ENCODE measurements at regions not wholly inside any gene's neighbourhood (a gene's known extent, or its start where the extent isn't known, plus 50 kb on each side); places are given as distances from the start of the nearest gene placed in this dataset.
"Not testable (repeated sequence)": the region's sequence is repeated elsewhere in the genome, so short reads cannot be mapped to it uniquely, and the experiment has no call there.

GRCh38 chr5:90221951-90222350 is 187.6 kb downstream of the CETN3 start:
- H3K27me3 ChIP-seq (ENCODE audit: control insufficient read depth, insufficient read depth, low read length), result no peaks in the 10 kb centered on the region
- no CpG with 5 or more reads among the region's 2 CpGs for WGBS (ENCODE audit: insufficient coverage)
- no peaks in the 10 kb centered on the region for H3K9me3 ChIP-seq (ENCODE audit: control insufficient read depth, insufficient read depth, low read length)
- DNase-seq (ENCODE audit: low read depth in 4 of 6, low spot score in 6 of 6), result no peak
- H3K4me3 ChIP-seq (ENCODE audit: low read depth, low read length), result no peak overlapping the region
- no peaks in the 10 kb centered on the region for H3K36me3 ChIP-seq (ENCODE audit: control insufficient read depth, insufficient read depth, low read length)
- H3K4me1 ChIP-seq (ENCODE audit: control insufficient read depth, insufficient read depth, low read length), result no peaks in the 10 kb centered on the region
- H3K27ac ChIP-seq (ENCODE audit: low read depth, low read length), result no peak overlapping the region

GRCh38 chr5:90220554-90220953 is 189.0 kb downstream of the CETN3 start:
- Histone ChIP-seq H3K27me3 (ENCODE audit: control insufficient read depth, insufficient read depth, low read length) (no peaks in the 10 kb centered on the region), H3K36me3 (ENCODE audit: control insufficient read depth, insufficient read depth, low read length) (no peaks in the 10 kb centered on the region), H3K4me3 (ENCODE audit: low read depth, low read length) (no peak overlapping the region), H3K4me1 (ENCODE audit: control insufficient read depth, insufficient read depth, low read length) (no peaks in the 10 kb centered on the region), H3K27ac (ENCODE audit: low read depth, low read length) (no peak overlapping the region), H3K9me3 (ENCODE audit: control insufficient read depth, insufficient read depth, low read length) (no peaks in the 10 kb centered on the region)
- no peak for DNase-seq (ENCODE audit: low read depth in 4 of 6, low spot score in 6 of 6)
- WGBS (ENCODE audit: insufficient coverage), result no CpG with 5 or more reads among the region's 3 CpGs

GRCh38 chr5:90214991-90215390 is 194.6 kb downstream of the CETN3 start:
- Histone ChIP-seq H3K9me3 (ENCODE audit: control insufficient read depth, insufficient read depth, low read length) (no peaks in the 10 kb centered on the region), H3K4me3 (ENCODE audit: low read depth, low read length) (no peak overlapping the region), H3K4me1 (ENCODE audit: control insufficient read depth, insufficient read depth, low read length) (no peaks in the 10 kb centered on the region), H3K27ac (ENCODE audit: low read depth, low read length) (no peak overlapping the region), H3K36me3 (ENCODE audit: control insufficient read depth, insufficient read depth, low read length) (no peaks in the 10 kb centered on the region), H3K27me3 (ENCODE audit: control insufficient read depth, insufficient read depth, low read length) (no peaks in the 10 kb centered on the region)
- no peak for DNase-seq (ENCODE audit: low read depth in 4 of 6, low spot score in 6 of 6)

GRCh38 chr5:90208323-90208722 is 201.2 kb downstream of the CETN3 start:
- not testable (repeated sequence) for H3K9me3 ChIP-seq (ENCODE audit: control insufficient read depth, insufficient read depth, low read length); H3K27ac ChIP-seq (ENCODE audit: low read depth, low read length); H3K4me1 ChIP-seq (ENCODE audit: control insufficient read depth, insufficient read depth, low read length); DNase-seq (ENCODE audit: low read depth in 4 of 6, low spot score in 6 of 6); H3K36me3 ChIP-seq (ENCODE audit: control insufficient read depth, insufficient read depth, low read length); H3K4me3 ChIP-seq (ENCODE audit: low read depth, low read length); H3K27me3 ChIP-seq (ENCODE audit: control insufficient read depth, insufficient read depth, low read length)
- 95% methylated on average over 19 of the region's 25 CpGs for WGBS (ENCODE audit: insufficient coverage)

- Histone ChIP-seq H3K9me3 (ENCODE audit: control insufficient read depth, insufficient read depth, low read length) (peaks cover 6% of the 10 kb centered on the region), H3K36me3 (ENCODE audit: control insufficient read depth, insufficient read depth, low read length) (no peaks in the 10 kb centered on the region), H3K27me3 (ENCODE audit: control insufficient read depth, insufficient read depth, low read length) (no peaks in the 10 kb centered on the region), H3K4me1 (ENCODE audit: control insufficient read depth, insufficient read depth, low read length) (no peaks in the 10 kb centered on the region), H3K4me3 (ENCODE audit: low read depth, low read length) (no peak overlapping the region), H3K27ac (ENCODE audit: low read depth, low read length) (no peak overlapping the region)
- 86% methylated on average over 1 of the region's 3 CpGs for WGBS (ENCODE audit: insufficient coverage)
- peak in 2 of 6 donors; percentile 15 to 31 for DNase-seq (ENCODE audit: low read depth in 4 of 6, low spot score in 6 of 6)
Measured at GRCh38 chr5:90201923-90202322, 207.6 kb downstream of the CETN3 start.

GRCh38 chr5:90193185-90193822 is 216.3 kb downstream of the CETN3 start:
- 100% methylated on average over 1 of the region's 2 CpGs for WGBS (ENCODE audit: insufficient coverage)
- no peak for DNase-seq (ENCODE audit: low read depth in 4 of 6, low spot score in 6 of 6)
- Histone ChIP-seq H3K36me3 (ENCODE audit: control insufficient read depth, insufficient read depth, low read length) (no peaks in the 10 kb centered on the region), H3K4me3 (ENCODE audit: low read depth, low read length) (no peak overlapping the region), H3K4me1 (ENCODE audit: control insufficient read depth, insufficient read depth, low read length) (peaks cover 4% of the 10 kb centered on the region), H3K27me3 (ENCODE audit: control insufficient read depth, insufficient read depth, low read length) (no peaks in the 10 kb centered on the region), H3K9me3 (ENCODE audit: control insufficient read depth, insufficient read depth, low read length) (no peaks in the 10 kb centered on the region), H3K27ac (ENCODE audit: low read depth, low read length) (no peak overlapping the region)

- Histone ChIP-seq H3K4me3 (ENCODE audit: low read depth, low read length) (no peak overlapping the region), H3K27ac (ENCODE audit: low read depth, low read length) (peak overlapping the region; percentile 22), H3K4me1 (ENCODE audit: control insufficient read depth, insufficient read depth, low read length) (peaks cover 4% of the 10 kb centered on the region), H3K36me3 (ENCODE audit: control insufficient read depth, insufficient read depth, low read length) (no peaks in the 10 kb centered on the region), H3K9me3 (ENCODE audit: control insufficient read depth, insufficient read depth, low read length) (no peaks in the 10 kb centered on the region), H3K27me3 (ENCODE audit: control insufficient read depth, insufficient read depth, low read length) (no peaks in the 10 kb centered on the region)
- DNase-seq (ENCODE audit: low read depth in 4 of 6, low spot score in 6 of 6), result peak in 1 of 6 donors; percentile 63
- WGBS (ENCODE audit: insufficient coverage), result no CpG with 5 or more reads among the region's 2 CpGs
Measured at GRCh38 chr5:90191352-90192045, 218.1 kb downstream of the CETN3 start.

GRCh38 chr5:90185897-90186468 is 223.6 kb downstream of the CETN3 start:
- H3K27ac ChIP-seq (ENCODE audit: low read depth, low read length), result no peak overlapping the region
- H3K36me3 ChIP-seq (ENCODE audit: control insufficient read depth, insufficient read depth, low read length), result no peaks in the 10 kb centered on the region
- no peaks in the 10 kb centered on the region for H3K4me1 ChIP-seq (ENCODE audit: control insufficient read depth, insufficient read depth, low read length)
- H3K4me3 ChIP-seq (ENCODE audit: low read depth, low read length), result no peak overlapping the region
- DNase-seq (ENCODE audit: low read depth in 4 of 6, low spot score in 6 of 6), result no peak
- H3K9me3 ChIP-seq (ENCODE audit: control insufficient read depth, insufficient read depth, low read length), result no peaks in the 10 kb centered on the region
- no peaks in the 10 kb centered on the region for H3K27me3 ChIP-seq (ENCODE audit: control insufficient read depth, insufficient read depth, low read length)
- no CpG with 5 or more reads among the region's 2 CpGs for WGBS (ENCODE audit: insufficient coverage)

GRCh38 chr5:90184764-90185163 is 224.8 kb downstream of the CETN3 start:
- no peak overlapping the region for H3K4me3 ChIP-seq (ENCODE audit: low read depth, low read length)
- H3K27me3 ChIP-seq (ENCODE audit: control insufficient read depth, insufficient read depth, low read length), result no peaks in the 10 kb centered on the region
- DNase-seq (ENCODE audit: low read depth in 4 of 6, low spot score in 6 of 6), result no peak
- no peaks in the 10 kb centered on the region for H3K36me3 ChIP-seq (ENCODE audit: control insufficient read depth, insufficient read depth, low read length)
- no peaks in the 10 kb centered on the region for H3K4me1 ChIP-seq (ENCODE audit: control insufficient read depth, insufficient read depth, low read length)
- 34% methylated on average over 2 of the region's 5 CpGs for WGBS (ENCODE audit: insufficient coverage)
- no peaks in the 10 kb centered on the region for H3K9me3 ChIP-seq (ENCODE audit: control insufficient read depth, insufficient read depth, low read length)
- no peak overlapping the region for H3K27ac ChIP-seq (ENCODE audit: low read depth, low read length)

- no peaks in the 10 kb centered on the region for H3K36me3 ChIP-seq (ENCODE audit: control insufficient read depth, insufficient read depth, low read length)
- H3K4me3 ChIP-seq (ENCODE audit: low read depth, low read length), result no peak overlapping the region
- no peak for DNase-seq (ENCODE audit: low read depth in 4 of 6, low spot score in 6 of 6)
- H3K27me3 ChIP-seq (ENCODE audit: control insufficient read depth, insufficient read depth, low read length), result no peaks in the 10 kb centered on the region
- no peaks in the 10 kb centered on the region for H3K9me3 ChIP-seq (ENCODE audit: control insufficient read depth, insufficient read depth, low read length)
- no peaks in the 10 kb centered on the region for H3K4me1 ChIP-seq (ENCODE audit: control insufficient read depth, insufficient read depth, low read length)
- H3K27ac ChIP-seq (ENCODE audit: low read depth, low read length), result no peak overlapping the region
- WGBS (ENCODE audit: insufficient coverage), result 100% methylated on average over 1 of the region's 1 CpG
Measured at GRCh38 chr5:90182726-90183125, 226.8 kb downstream of the CETN3 start.
